ENCODE measurements at regions not wholly inside any gene's neighbourhood (a gene's known extent, or its start where the extent isn't known, plus 50 kb on each side); places are given as distances from the start of the nearest gene placed in this dataset.
"Not testable (repeated sequence)": the region's sequence is repeated elsewhere in the genome, so short reads cannot be mapped to it uniquely, and the experiment has no call there.

DNA sequence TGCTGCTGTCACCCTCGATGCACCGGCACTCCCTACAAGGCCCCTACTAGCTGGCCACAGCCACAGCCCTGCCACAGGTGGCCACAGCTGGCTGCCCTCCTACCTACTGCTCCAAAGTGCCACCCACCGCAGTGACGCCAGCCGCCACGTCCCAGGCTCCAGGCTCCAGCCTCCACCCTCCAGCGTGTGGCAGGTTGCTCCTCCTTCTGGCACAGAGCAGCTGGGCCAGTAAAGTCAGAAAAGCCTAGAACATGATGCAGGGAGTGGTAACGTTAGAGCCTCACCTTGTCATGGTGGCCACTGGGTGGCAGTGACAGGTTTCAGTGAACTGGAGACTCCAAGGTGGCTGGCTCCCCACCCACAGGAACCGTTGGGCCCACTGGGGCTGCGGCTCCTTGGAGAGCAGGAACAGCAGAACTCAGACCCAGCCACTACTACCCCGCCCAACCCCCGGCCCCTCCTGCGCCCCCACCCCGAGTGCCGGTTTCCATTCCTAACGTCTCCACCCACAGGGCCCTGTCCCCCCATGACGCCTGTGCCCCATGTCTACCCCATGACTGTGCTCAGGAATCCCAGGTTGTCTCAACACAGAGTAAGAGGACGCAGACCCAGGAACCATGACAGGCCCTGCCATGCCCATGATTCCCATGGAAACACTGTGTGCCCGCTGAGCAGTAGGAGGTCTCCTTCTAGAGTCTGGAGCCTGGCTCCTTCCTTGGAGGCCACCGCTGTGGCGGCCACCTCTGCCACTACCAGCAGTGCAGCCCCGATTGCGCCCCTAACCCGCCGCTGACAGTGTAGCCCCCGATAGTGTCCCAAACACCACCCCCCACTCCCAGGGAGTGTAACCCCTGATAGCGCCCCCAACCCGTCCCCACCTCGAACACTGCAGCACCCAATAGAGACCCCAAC is 52.3 kb upstream of the ZNF33B start:
- Mint-ChIP-seq H3K27me3 (no peaks in the 10 kb centered on the region), H3K4me3 (no peak overlapping the region), H3K4me1 (no peaks in the 10 kb centered on the region), H3K9me3 (no peaks in the 10 kb centered on the region), H3K27ac (no peak overlapping the region)
- ATAC-seq (peak; percentile 40), DNase-seq (no peak)

DNA sequence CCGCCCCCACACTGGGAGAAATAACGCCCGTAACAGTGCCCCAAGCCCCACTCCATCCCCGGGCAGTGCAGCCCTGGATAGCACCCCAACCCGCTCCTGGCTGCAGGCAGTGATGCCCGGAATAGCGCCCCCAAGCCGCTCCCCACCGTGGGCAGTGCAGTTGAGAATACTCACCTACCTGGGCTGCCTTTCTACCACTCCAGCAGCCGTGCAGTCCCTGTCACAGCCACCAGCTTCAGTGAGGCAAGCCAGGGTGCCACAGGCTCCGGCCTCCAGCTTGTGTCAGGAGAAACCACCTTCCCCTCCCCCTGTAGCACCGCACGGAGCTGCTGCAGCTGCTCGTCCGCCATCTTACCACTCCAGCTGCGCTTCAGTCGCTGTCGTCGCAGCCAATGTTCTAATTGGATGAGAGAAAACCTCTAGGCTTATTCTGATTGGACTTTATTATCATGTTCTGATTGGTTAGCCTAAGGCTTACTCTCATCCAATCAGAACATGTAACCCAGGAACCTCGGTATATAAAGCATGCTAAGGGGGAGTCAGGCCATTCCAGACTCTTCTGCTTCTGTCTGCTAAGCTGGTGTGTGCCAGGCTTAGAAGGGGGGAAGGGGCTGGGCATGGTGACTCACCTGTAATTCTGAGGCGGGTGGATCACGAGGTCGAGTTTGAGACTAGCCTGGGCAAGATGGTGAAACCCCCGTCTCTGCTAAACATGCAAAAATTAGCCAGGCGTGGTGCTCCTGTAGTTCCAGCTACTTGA is 53.2 kb upstream of the ZNF33B start:
- Mint-ChIP-seq H3K27ac (peak overlapping the region in 1 of 2 donors; percentile 27), H3K27me3 (no peaks in the 10 kb centered on the region), H3K4me1 (no peaks in the 10 kb centered on the region), H3K4me3 (no peak overlapping the region), H3K9me3 (no peaks in the 10 kb centered on the region)
- ATAC-seq (peak; percentile 48), DNase-seq (no peak)

DNA sequence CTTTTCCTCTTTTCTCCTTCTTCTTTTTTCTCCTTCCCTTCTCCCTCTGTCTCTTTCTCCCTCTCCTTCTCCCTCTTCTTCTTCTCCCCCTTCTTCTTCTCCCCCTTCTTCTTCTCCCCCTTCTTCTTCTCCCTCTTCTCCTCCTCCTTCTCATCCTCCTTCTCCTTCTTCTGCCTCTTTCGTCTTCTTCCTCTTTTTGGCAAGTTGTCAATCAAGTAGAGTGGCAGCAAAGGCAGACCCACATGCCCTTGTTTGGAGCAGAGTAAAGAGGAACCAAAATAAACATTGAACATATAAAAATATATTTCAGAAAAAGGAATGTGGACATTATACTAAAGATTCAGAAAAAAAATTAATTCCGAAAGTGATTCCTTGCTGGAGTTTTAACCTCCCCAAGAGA is 59.6 kb upstream of the ZNF33B start:
- Mint-ChIP-seq H3K4me3 (no peak overlapping the region), H3K27ac (no peak overlapping the region), H3K27me3 (peaks cover 24% of the 10 kb centered on the region), H3K9me3 (no peaks in the 10 kb centered on the region), H3K4me1 (no peaks in the 10 kb centered on the region)
- ATAC-seq (no peak), DNase-seq (no peak)

DNA sequence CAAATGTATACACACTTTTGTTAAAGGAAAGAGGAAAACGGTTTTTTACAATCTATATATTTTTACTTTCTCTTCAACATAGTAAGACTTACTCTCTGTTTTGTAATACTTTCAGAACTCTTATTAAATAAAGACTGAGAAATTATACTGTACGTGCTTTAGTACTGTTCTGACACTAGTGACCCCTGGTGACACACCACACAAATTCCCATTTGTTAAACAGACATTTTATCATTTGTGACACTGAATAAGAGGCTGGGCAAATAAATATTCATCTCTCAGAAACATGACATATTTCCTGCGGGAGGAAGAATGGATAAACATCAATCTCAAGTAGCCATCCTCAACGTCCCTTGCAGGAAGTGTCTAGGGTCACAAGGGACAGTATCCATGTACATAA is 68.9 kb upstream of the ZNF33B start:
- H3K9me3 Mint-ChIP-seq = no peaks in the 10 kb centered on the region
- H3K4me3 Mint-ChIP-seq = no peak overlapping the region

DNA sequence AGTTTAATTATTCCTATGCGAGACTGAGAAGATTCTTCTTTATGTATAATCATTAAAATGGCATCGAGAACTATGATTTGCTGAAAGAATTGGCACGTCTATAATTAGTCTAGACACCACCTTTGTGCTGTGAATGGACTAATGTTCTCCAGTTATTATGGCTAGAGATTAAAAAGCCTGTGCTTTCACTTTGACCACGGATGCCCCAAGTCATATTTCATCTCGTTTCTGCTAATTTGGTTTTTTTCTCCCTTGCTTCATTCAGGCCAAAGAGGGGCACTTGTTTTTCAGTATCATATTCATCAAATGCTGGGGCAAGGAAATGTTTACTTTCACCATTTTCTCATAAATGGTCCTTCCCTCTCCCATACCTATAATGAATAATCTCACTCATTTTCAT is 63.3 kb upstream of the BMS1 start:
- H3K9me3 Mint-ChIP-seq, H3K4me1 Mint-ChIP-seq, H3K27me3 Mint-ChIP-seq, ATAC-seq, DNase-seq, H3K27ac Mint-ChIP-seq, H3K4me3 Mint-ChIP-seq: not testable (repeated sequence)

More for the DNA sequence above, 68.9 kb upstream of the ZNF33B start:
- DNase-seq (no peak), ATAC-seq (no peak)
- H3K27ac Mint-ChIP-seq = no peak overlapping the region
- peaks cover 18% of the 10 kb centered on the region for H3K27me3 Mint-ChIP-seq
- H3K4me1 Mint-ChIP-seq = no peaks in the 10 kb centered on the region

DNA sequence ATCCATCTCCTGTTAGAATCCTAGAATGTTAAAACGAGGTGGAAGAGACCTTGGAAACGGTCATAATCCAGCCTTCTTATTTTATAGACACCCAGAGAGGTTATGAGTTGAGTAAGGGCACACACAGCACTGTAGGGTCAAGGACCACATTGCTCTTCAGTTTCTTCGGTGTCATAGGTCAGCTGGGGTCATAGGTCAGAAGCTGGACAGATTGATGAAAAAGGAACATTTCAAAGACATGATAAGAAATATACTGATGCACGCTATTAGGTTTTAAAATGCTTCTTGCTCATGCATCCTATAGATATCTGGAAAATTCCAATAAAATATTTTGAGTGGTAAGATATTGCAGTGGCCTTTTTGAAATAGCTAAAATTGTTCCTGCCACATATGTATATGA is 60.0 kb upstream of the BMS1 start:
- H3K27ac Mint-ChIP-seq = no peak overlapping the region
- no peak overlapping the region for H3K4me3 Mint-ChIP-seq
- H3K4me1 Mint-ChIP-seq = no peaks in the 10 kb centered on the region
- ATAC-seq (no peak), DNase-seq (no peak)
- no peaks in the 10 kb centered on the region for H3K27me3 Mint-ChIP-seq
- H3K9me3 Mint-ChIP-seq = no peaks in the 10 kb centered on the region

DNA sequence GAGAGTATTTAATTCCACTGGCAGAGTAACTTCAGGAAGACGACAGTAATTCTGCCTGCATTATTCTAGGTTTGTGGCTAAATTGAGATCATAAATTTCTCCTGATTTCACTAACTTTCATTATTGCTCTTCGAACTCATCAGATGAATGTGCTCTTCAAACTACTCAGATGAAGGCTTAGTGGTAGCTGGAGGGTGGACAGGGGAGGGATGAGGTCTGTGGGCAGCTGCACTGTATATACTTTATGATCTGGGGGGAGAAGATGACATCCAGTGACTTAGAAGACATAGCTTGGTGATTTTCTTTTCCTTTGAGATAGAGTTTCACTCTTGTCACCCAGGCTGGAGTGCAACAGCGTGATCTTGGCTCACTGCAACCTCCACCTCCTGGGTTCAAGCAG is 59.0 kb upstream of the BMS1 start:
- H3K27me3 Mint-ChIP-seq, H3K4me1 Mint-ChIP-seq, H3K9me3 Mint-ChIP-seq, ATAC-seq, DNase-seq, H3K4me3 Mint-ChIP-seq, H3K27ac Mint-ChIP-seq: not testable (repeated sequence)

DNA sequence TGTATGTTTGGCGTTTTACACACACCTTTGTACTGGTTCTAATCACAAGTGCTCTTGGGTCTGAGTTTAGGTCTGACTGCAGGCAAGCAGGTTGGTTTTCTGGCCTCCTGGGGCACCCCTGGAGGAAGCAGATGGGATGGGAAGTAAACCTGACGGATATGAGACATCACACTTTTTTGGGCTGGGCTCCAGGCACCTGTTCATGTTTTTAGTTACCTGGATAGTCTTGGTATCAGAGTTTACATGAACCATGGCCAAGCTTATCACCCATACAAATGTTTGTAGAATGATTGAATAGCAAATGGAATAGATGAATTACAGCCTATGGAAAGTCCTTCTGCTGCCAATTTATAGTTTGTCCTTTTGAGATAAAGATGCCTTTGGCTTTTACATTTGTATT is 57.9 kb upstream of the BMS1 start:
- ATAC-seq, H3K4me1 Mint-ChIP-seq, H3K27me3 Mint-ChIP-seq, H3K4me3 Mint-ChIP-seq, H3K9me3 Mint-ChIP-seq, H3K27ac Mint-ChIP-seq, DNase-seq: not testable (repeated sequence)

DNA sequence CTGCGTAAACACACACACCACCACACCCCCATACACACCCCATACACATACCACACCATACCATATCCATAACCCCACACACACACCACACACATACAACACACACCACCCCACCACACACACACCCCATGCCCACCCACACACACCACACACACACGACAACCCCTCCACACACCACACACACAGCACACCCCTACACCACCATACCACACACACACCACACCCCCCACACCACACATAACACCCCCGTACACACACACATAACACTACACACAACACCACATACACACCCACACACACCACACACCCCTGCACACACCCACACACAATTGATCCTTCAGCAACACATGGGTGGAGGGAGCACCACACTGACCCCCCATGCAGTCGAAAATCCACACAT is 50.3 kb upstream of the BMS1 start:
- no peaks in the 10 kb centered on the region for H3K4me1 Mint-ChIP-seq
- no peak overlapping the region for H3K4me3 Mint-ChIP-seq
- no peak for DNase-seq
- H3K27ac Mint-ChIP-seq = no peak overlapping the region
- ATAC-seq = peak; percentile 48
- no peaks in the 10 kb centered on the region for H3K9me3 Mint-ChIP-seq
- peaks cover 8% of the 10 kb centered on the region for H3K27me3 Mint-ChIP-seq
